SK-N-MC (cell line): ENCODE measurements at regions not wholly inside any gene's neighbourhood (a gene's known extent, or its start where the extent isn't known, plus 50 kb on each side); places are given as distances from the start of the nearest gene placed in this dataset.
A peak's percentile ranks its signal among the peaks of the same experiment; 100 is the strongest.

ENCODE experiments used
- DNase-seq: peaks from one replicate; pipeline ENCODE4 v3.0.0-alpha.2; 2011; ENCODE audit warnings: low read depth, low spot score
- H3K27ac ChIP-seq: fragments of 200-600 bp; sonication (generic); 2 replicates; pipeline ENCODE4 v1.5.1; 2016; ENCODE audit warnings: mixed run types
- H3K36me3 ChIP-seq: fragments of 200-600 bp; sonication (generic); 2 replicates; pipeline ENCODE4 v1.6.1; 2017; ENCODE audit warnings: antibody characterized with exemption, low read length, mixed read lengths; ENCODE audit not compliant: insufficient read depth
- H3K4me3 ChIP-seq: fragments of 200-600 bp; sonication (generic); 2 replicates; pipeline ENCODE4 v1.5.1; 2016
- H3K9ac ChIP-seq: fragments of 200-600 bp; sonication (generic); 2 replicates; pipeline ENCODE4 v1.8.0; 2017; ENCODE audit warnings: mixed run types, mixed read lengths; ENCODE audit not compliant: insufficient read length
- H3K9me3 ChIP-seq: fragments of 200-600 bp; sonication (generic); 2 replicates; pipeline ENCODE4 v1.6.1; 2017; ENCODE audit warnings: low read depth, mild to moderate bottlenecking, antibody characterized with exemption, low read length, moderate library complexity, mixed read lengths
- EZH2 ChIP-seq: fragments of 200-600 bp; sonication (generic); IDR thresholded peaks from one replicate; pipeline ENCODE4 v1.6.1; 2017; ENCODE audit warnings: antibody characterized with exemption
- FOXP2 ChIP-seq: optimal IDR thresholded peaks from 2 replicates; pipeline ENCODE3; 2011; ENCODE audit warnings: mild to moderate bottlenecking, moderate library complexity; ENCODE audit not compliant: insufficient read depth; ENCODE audit errors: extremely low read length, control extremely low read depth
- POLR2AphosphoS5 ChIP-seq: IDR thresholded peaks from 2 replicates; pipeline ENCODE4 v1.6.1; 2012; ENCODE audit warnings: mild to moderate bottlenecking, low read depth, low read length, borderline replicate concordance

- no peak overlapping the region for H3K4me3 ChIP-seq
- no peaks in the 10 kb centered on the region for H3K36me3 ChIP-seq
- H3K9ac ChIP-seq = no peak overlapping the region
- no peak overlapping the region for H3K27ac ChIP-seq
- no peaks in the 10 kb centered on the region for H3K9me3 ChIP-seq
- no peak for TF ChIP-seq POLR2AphosphoS5
- no peak for TF ChIP-seq FOXP2
- no peak for TF ChIP-seq EZH2
- DNase-seq = no peak
Measured at GRCh38 chr10:117449636-117450035, 74.4 kb upstream of the PDZD8 start.

- H3K9ac ChIP-seq = no peak overlapping the region
- no peak overlapping the region for H3K4me3 ChIP-seq
- TF ChIP-seq POLR2AphosphoS5 (no peak), EZH2 (no peak), FOXP2 (no peak)
- no peaks in the 10 kb centered on the region for H3K36me3 ChIP-seq
- H3K9me3 ChIP-seq = no peaks in the 10 kb centered on the region
- DNase-seq = no peak
- no peak overlapping the region for H3K27ac ChIP-seq
Measured at GRCh38 chr10:117448802-117449201, 73.6 kb upstream of the PDZD8 start.

- H3K9me3 ChIP-seq = no peaks in the 10 kb centered on the region
- H3K36me3 ChIP-seq = no peaks in the 10 kb centered on the region
- H3K27ac ChIP-seq = no peak overlapping the region
- TF ChIP-seq FOXP2 = no peak
- no peak for TF ChIP-seq EZH2
- TF ChIP-seq POLR2AphosphoS5 = no peak
- no peak overlapping the region for H3K4me3 ChIP-seq
- no peak overlapping the region for H3K9ac ChIP-seq
- no peak for DNase-seq
Measured at GRCh38 chr10:117445992-117446391, 70.8 kb upstream of the PDZD8 start.

GRCh38 chr10:117444497-117445040, 69.3 kb upstream of the PDZD8 start:
- Histone ChIP-seq H3K9ac (no peak overlapping the region), H3K4me3 (no peak overlapping the region), H3K36me3 (no peaks in the 10 kb centered on the region), H3K27ac (no peak overlapping the region), H3K9me3 (no peaks in the 10 kb centered on the region)
- TF ChIP-seq POLR2AphosphoS5 = no peak
- no peak for TF ChIP-seq FOXP2
- no peak for TF ChIP-seq EZH2
- DNase-seq = no peak

GRCh38 chr10:117443686-117444041, 68.4 kb upstream of the PDZD8 start:
- DNase-seq = no peak
- Histone ChIP-seq H3K27ac (no peak overlapping the region), H3K4me3 (no peak overlapping the region), H3K9ac (no peak overlapping the region), H3K9me3 (no peaks in the 10 kb centered on the region), H3K36me3 (no peaks in the 10 kb centered on the region)
- TF ChIP-seq FOXP2 = no peak
- no peak for TF ChIP-seq EZH2
- no peak for TF ChIP-seq POLR2AphosphoS5

- peak overlapping the region; percentile 45; the same call in 1 of the 2 replicates for H3K4me3 ChIP-seq
- no peak for TF ChIP-seq FOXP2
- TF ChIP-seq EZH2 = no peak
- TF ChIP-seq POLR2AphosphoS5 = no peak
- no peaks in the 10 kb centered on the region for H3K36me3 ChIP-seq
- DNase-seq = peak; percentile 6
- H3K27ac ChIP-seq = no peak overlapping the region
- H3K9me3 ChIP-seq = no peaks in the 10 kb centered on the region
- H3K9ac ChIP-seq = no peak overlapping the region
Measured at GRCh38 chr10:117442944-117443685, 67.9 kb upstream of the PDZD8 start.

- DNase-seq = no peak
- H3K9ac ChIP-seq = no peak overlapping the region
- H3K36me3 ChIP-seq = no peaks in the 10 kb centered on the region
- TF ChIP-seq EZH2 (no peak), FOXP2 (no peak), POLR2AphosphoS5 (no peak)
- H3K9me3 ChIP-seq = no peaks in the 10 kb centered on the region
- H3K27ac ChIP-seq = no peak overlapping the region
- no peak overlapping the region for H3K4me3 ChIP-seq
Measured at GRCh38 chr10:117442521-117442920, 67.3 kb upstream of the PDZD8 start.

GRCh38 chr10:117441812-117442443, 66.7 kb upstream of the PDZD8 start:
- Histone ChIP-seq H3K27ac (no peak overlapping the region), H3K9me3 (no peaks in the 10 kb centered on the region), H3K4me3 (no peak overlapping the region), H3K9ac (no peak overlapping the region), H3K36me3 (no peaks in the 10 kb centered on the region)
- no peak for DNase-seq
- TF ChIP-seq FOXP2 (no peak), POLR2AphosphoS5 (no peak), EZH2 (no peak)
